ENCODE measurements at regions not wholly inside any gene's neighbourhood (a gene's known extent, or its start where the extent isn't known, plus 50 kb on each side); places are given as distances from the start of the nearest gene placed in this dataset.

- TF ChIP-seq CTCF (IDR thresholded peaks at IDR 0.05), result no peak
- no peak for TF ChIP-seq POLR2A (IDR thresholded peaks at IDR 0.05)
Observed at GRCh38 chr11:24046731-24047130, 450.1 kb upstream of the LUZP2 start.
